ENCODE measurements at regions not wholly inside any gene's neighbourhood (a gene's known extent, or its start where the extent isn't known, plus 50 kb on each side); places are given as distances from the start of the nearest gene placed in this dataset.

DNA sequence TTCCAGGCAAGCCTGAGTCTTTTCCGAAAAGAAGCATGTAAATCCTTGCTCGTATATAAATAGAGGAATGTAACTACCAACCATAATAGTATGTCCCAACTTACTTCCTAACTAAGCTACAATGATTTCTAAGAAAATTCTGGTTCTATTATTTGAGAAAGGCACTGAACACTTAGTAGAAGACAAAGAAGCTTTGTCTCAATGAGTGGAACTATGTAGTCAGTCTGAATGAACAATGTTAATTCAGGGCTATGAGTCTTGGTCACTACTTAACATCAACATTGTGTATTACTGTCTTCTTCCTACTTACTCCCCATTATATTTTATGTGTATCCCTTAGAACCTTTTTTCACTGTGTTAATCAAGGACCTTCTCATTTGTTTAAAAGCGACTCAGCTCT is 206.0 kb downstream of the CYB561 start:
- Histone ChIP-seq H3K27ac (no peak overlapping the region), H3K9me3 (peaks cover 0 to 6% (median 0%) of the 10 kb centered on the region in 4 donors), H3K36me3 (peaks cover 0 to 7% (median 0%) of the 10 kb centered on the region in 4 donors), H3K4me3 (no peak overlapping the region), H3K4me1 (no peaks in the 10 kb centered on the region), H3K27me3 (no peaks in the 10 kb centered on the region)
- TF ChIP-seq POLR2AphosphoS5 (IDR thresholded peaks at IDR 0.05) (no peak), POLR2A (IDR thresholded peaks at IDR 0.05) (no peak), EP300 (IDR thresholded peaks at IDR 0.05) (no peak)
- TF ChIP-seq, protein P1, sequence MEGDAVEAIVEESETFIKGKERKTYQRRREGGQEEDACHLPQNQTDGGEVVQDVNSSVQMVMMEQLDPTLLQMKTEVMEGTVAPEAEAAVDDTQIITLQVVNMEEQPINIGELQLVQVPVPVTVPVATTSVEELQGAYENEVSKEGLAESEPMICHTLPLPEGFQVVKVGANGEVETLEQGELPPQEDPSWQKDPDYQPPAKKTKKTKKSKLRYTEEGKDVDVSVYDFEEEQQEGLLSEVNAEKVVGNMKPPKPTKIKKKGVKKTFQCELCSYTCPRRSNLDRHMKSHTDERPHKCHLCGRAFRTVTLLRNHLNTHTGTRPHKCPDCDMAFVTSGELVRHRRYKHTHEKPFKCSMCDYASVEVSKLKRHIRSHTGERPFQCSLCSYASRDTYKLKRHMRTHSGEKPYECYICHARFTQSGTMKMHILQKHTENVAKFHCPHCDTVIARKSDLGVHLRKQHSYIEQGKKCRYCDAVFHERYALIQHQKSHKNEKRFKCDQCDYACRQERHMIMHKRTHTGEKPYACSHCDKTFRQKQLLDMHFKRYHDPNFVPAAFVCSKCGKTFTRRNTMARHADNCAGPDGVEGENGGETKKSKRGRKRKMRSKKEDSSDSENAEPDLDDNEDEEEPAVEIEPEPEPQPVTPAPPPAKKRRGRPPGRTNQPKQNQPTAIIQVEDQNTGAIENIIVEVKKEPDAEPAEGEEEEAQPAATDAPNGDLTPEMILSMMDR (IDR thresholded peaks at IDR 0.05), result no peak
- no peak for DNase-seq
- no peak for ATAC-seq (ENCODE audit: low FRiP score in 2 of 2)
- WGBS, 2 donors, result 86 to 95% methylated on average over 3 of the region's 3 CpGs

DNA sequence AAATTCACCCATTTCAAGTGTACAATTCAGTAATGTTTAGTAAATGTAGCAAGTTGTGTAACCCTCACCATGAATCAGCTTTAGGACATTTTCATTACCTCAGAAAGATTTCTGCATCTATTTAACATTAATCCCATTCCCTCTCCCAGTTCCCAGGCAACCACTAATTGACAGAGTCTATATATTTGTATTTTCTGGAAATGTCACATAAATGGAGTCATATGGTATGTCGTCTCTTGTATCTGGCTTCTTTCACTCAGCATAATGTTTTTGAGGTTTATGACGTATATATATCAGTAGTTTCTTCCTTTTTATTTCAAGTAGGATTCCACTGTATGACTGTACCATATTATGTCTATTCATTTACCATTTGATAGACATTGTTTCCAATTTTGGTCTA is 199.8 kb downstream of the CYB561 start:
- TF ChIP-seq POLR2A (IDR thresholded peaks at IDR 0.05) (no peak), POLR2AphosphoS5 (IDR thresholded peaks at IDR 0.05) (no peak), EP300 (IDR thresholded peaks at IDR 0.05) (no peak)
- TF ChIP-seq, protein P1 (IDR thresholded peaks at IDR 0.05), result no peak
- no peak overlapping the region for H3K4me3 ChIP-seq
- peaks cover 0 to 9% (median 6%) of the 10 kb centered on the region in 4 donors for H3K4me1 ChIP-seq
- H3K27ac ChIP-seq, result no peak overlapping the region
- no peak for DNase-seq
- no peaks in the 10 kb centered on the region for H3K36me3 ChIP-seq
- ATAC-seq (ENCODE audit: low FRiP score in 2 of 2), result no peak
- whole genome bisulfite sequencing, 2 donors, result 90 to 93% methylated on average over 2 of the region's 2 CpGs
- peaks cover 0 to 6% (median 0%) of the 10 kb centered on the region in 4 donors for H3K9me3 ChIP-seq
- H3K27me3 ChIP-seq, result no peaks in the 10 kb centered on the region

DNA sequence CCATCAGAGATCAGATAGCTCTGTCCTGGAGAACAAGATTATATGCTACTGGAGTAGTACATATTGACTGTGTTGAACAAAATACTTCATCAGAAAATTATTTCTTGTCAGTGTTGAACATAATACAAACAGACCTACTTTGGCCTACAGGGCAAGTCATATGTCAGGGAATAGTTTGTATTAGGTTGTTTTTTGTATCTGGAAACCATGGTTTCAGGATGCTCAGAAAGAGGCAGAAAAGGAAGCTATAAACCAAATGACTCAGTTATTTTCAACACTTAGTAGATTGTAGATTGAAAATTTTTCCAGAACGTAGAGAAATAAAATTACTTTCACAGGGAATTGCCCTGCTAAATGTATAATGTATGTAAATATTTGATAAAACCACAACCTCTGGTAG is 198.4 kb downstream of the CYB561 start:
- H3K9me3 ChIP-seq, result peaks cover 0 to 6% (median 0%) of the 10 kb centered on the region in 4 donors
- TF ChIP-seq POLR2AphosphoS5 (IDR thresholded peaks at IDR 0.05) (no peak), POLR2A (IDR thresholded peaks at IDR 0.05) (no peak), EP300 (IDR thresholded peaks at IDR 0.05) (no peak)
- TF ChIP-seq, protein P1 (IDR thresholded peaks at IDR 0.05), result no peak
- H3K4me1 ChIP-seq, result peaks cover 0 to 10% (median 6%) of the 10 kb centered on the region in 4 donors
- no peak overlapping the region for H3K27ac ChIP-seq
- WGBS, 2 donors, result 89 to 96% methylated on average over 1 of the region's 1 CpG
- no peak for ATAC-seq (ENCODE audit: low FRiP score in 2 of 2)
- no peaks in the 10 kb centered on the region for H3K36me3 ChIP-seq
- no peak for DNase-seq
- no peak overlapping the region for H3K4me3 ChIP-seq
- H3K27me3 ChIP-seq, result no peaks in the 10 kb centered on the region

DNA sequence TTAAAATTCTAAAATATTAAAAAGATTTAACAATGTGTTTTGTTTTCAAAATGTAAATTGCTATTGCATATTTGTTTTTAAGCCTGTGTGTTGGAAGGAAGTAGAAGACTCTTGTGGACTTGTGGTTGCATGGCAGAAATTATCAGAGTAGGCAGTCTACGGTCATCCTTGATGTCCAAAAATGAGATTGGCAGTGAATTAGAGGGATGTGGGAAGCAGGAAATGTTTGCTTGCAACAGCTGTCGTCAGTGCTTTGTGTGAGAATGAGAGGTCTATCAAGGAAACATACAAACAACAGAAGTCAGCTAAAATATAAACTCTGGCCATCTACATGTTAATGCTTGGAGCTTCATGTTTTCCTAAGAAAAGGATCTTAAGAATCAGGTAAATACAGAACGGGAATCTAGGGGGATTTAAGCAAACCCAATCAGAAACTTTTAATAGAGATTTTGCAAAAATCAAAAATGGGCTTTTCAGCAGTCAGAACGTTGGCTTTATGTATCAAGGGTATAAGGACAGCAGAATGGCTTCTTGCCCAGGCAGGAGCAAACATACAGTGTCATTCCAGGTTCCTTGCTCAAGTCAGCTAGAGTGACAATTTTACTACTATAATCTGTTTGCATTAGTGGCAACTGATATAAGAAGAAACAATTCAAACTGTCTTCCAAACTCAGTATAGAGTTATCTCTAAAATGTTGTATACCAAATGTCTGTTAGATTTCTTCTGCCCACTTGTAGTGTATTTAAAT is 196.7 kb downstream of the CYB561 start:
- H3K27ac ChIP-seq, result no peak overlapping the region
- 23 to 24% methylated on average over 4 of the region's 4 CpGs for WGBS, 2 donors

More for the DNA sequence above, 196.7 kb downstream of the CYB561 start:
- no peaks in the 10 kb centered on the region for H3K36me3 ChIP-seq
- ATAC-seq (ENCODE audit: low FRiP score in 2 of 2), result no peak
- H3K27me3 ChIP-seq, result no peaks in the 10 kb centered on the region
- peaks cover 0 to 10% (median 6%) of the 10 kb centered on the region in 4 donors for H3K4me1 ChIP-seq
- no peak for TF ChIP-seq POLR2A (IDR thresholded peaks at IDR 0.05)
- TF ChIP-seq POLR2AphosphoS5 (IDR thresholded peaks at IDR 0.05), result no peak
- TF ChIP-seq, protein P1 (IDR thresholded peaks at IDR 0.05), result no peak
- TF ChIP-seq EP300 (IDR thresholded peaks at IDR 0.05), result no peak
- H3K9me3 ChIP-seq, result peaks cover 0 to 3% (median 0%) of the 10 kb centered on the region in 4 donors
- no peak for DNase-seq
- no peak overlapping the region for H3K4me3 ChIP-seq
